GM12878 (cell line): ENCODE measurements at regions not wholly inside any gene's neighbourhood (a gene's known extent, or its start where the extent isn't known, plus 50 kb on each side); places are given as distances from the start of the nearest gene placed in this dataset.
"Not testable (repeated sequence)": the region's sequence is repeated elsewhere in the genome, so short reads cannot be mapped to it uniquely, and the experiment has no call there.

ENCODE experiments used
- ATAC-seq: fragments of 200-7000 bp; cut with Tn5 transposase; 3 replicates; pipeline ENCODE4 v1.9.1; 2020; ENCODE audit warnings: mild to moderate bottlenecking, moderate library complexity
- BruUV-seq: library from RNA; stranded (reverse); fragments of 400-500 nt; replicated peaks from 2 replicates; lab custom pipeline; 2021; lab: Mats Ljungman, UMichigan
- CTCF ChIA-PET: fragments of 300-600 bp; sonication (Branson Sonifier 250); formaldehyde crosslinking; extraction: SDS; loops from one replicate; lab custom pipeline; 2021; ENCODE audit warnings: inconsistent platforms; lab: Yijun Ruan, JAX
- POLR2A ChIA-PET: fragments of 350-600 bp; formaldehyde crosslinking; extraction: SDS; loops from one replicate; lab custom pipeline; 2021; ENCODE audit warnings: inconsistent platforms; lab: Charles Lee
- RAD21 ChIA-PET: fragments of 300-600 bp; sonication (Branson Sonifier 250); formaldehyde crosslinking; loops from one replicate; lab custom pipeline; 2023; ENCODE audit warnings: antibody characterized with exemption; ENCODE audit not compliant: unreplicated experiment; lab: Charles Lee
- SMC1A ChIA-PET: fragments of 300-600 bp; sonication (Branson Sonifier 250); formaldehyde crosslinking; loops from one replicate; lab custom pipeline; 2023; ENCODE audit not compliant: unreplicated experiment, uncharacterized antibody; lab: Charles Lee
- DNase-seq: peaks from one replicate; pipeline ENCODE4 v3.0.0-alpha.2; 2011; ENCODE audit warnings: low read depth, low spot score
- FAIRE-seq: peaks from 3 replicates; lab custom pipeline; 2011; peaks lifted over from hg19 to GRCh38; lab: Jason Lieb, UNC
- H2AFZ ChIP-seq: 2 replicates; pipeline ENCODE4 v1.6.0; 2011; ENCODE audit warnings: low read depth, low read length, control low read depth; ENCODE audit not compliant: control insufficient read depth
- H3K27ac ChIP-seq: 2 replicates; pipeline ENCODE4 v1.5.1; 2011; ENCODE audit warnings: control low read depth; ENCODE audit not compliant: control insufficient read depth, insufficient read depth
- H3K27me3 ChIP-seq, 2 experiments: replicated peaks in 1 of 2; 2 replicates each; pipeline versions ENCODE4 v1.6.0 to v1.6.1; 2011; ENCODE audit warnings: low read length in 1 of 2; ENCODE audit not compliant: control insufficient read depth in 2 of 2, insufficient read depth in 2 of 2
- H3K36me3 ChIP-seq, 2 experiments: 2 replicates each; pipeline ENCODE4 v1.5.1; 2011; ENCODE audit warnings: low read length in 1 of 2; ENCODE audit not compliant: control insufficient read depth in 2 of 2, insufficient read depth in 2 of 2
- H3K4me1 ChIP-seq: 2 replicates; pipeline ENCODE4 v1.6.1; 2011; ENCODE audit warnings: mild to moderate bottlenecking, low read length, moderate library complexity, mixed read lengths; ENCODE audit not compliant: control insufficient read depth, insufficient read depth
- H3K4me2 ChIP-seq: 2 replicates; pipeline ENCODE4 v1.6.0; 2011; ENCODE audit warnings: control low read depth; ENCODE audit not compliant: control insufficient read depth, insufficient read depth
- H3K4me3 ChIP-seq: fragments of 200-600 bp; sonication (generic); 2 replicates; pipeline ENCODE4 v1.5.1; 2016
- H3K79me2 ChIP-seq: 2 replicates; pipeline ENCODE4 v1.6.0; 2011; ENCODE audit warnings: low read length; ENCODE audit not compliant: control insufficient read depth, insufficient read depth
- H3K9ac ChIP-seq: 2 replicates; pipeline ENCODE4 v1.8.0; 2011; ENCODE audit warnings: low read length, control low read depth, mixed read lengths; ENCODE audit not compliant: control insufficient read depth, insufficient read depth
- H3K9me3 ChIP-seq: replicated peaks from 3 replicates; pipeline ENCODE4 v1.5.1; 2011; ENCODE audit warnings: mild to moderate bottlenecking, low read length; ENCODE audit not compliant: control insufficient read depth, insufficient read depth
- H4K20me1 ChIP-seq: 2 replicates; pipeline ENCODE4 v1.6.0; 2011; ENCODE audit not compliant: control insufficient read depth, insufficient read depth
- EP300 ChIP-seq, 2 experiments: fragments of 150-350 bp in 1 of 2; IDR thresholded peaks; 2 replicates each; pipeline ENCODE4 v1.6.1; 2011 to 2012; ENCODE audit warnings: low read depth in 2 of 2, low read length in 2 of 2, borderline replicate concordance in 1 of 2, improper control_type of control experiment in 1 of 2, inconsistent platforms in 1 of 2; ENCODE audit not compliant: control insufficient read depth in 1 of 2
- FOXK2 ChIP-seq: fragments of 450-650 bp; IDR thresholded peaks from 2 replicates; pipeline ENCODE4 v1.6.1; 2017; ENCODE audit warnings: mild to moderate bottlenecking, moderate library complexity
- IKZF2 ChIP-seq, 2 experiments: fragments of 450-650 bp; IDR thresholded peaks; 2 replicates each; pipeline ENCODE4 v1.6.1; 2017; ENCODE audit warnings: mild to moderate bottlenecking in 2 of 2, moderate library complexity in 2 of 2
- ZBTB40 ChIP-seq: fragments of 450-650 bp; IDR thresholded peaks from 2 replicates; pipeline ENCODE4 v1.6.1; 2016; ENCODE audit warnings: mild to moderate bottlenecking, moderate library complexity, borderline replicate concordance
- WGBS: methylation state at CpG from one replicate; pipeline ENCODE4 v1.1.6; 2016; ENCODE audit warnings: low lambda C conversion rate; ENCODE audit not compliant: insufficient replicate concordance, insufficient coverage; ENCODE audit errors: missing lambda C conversion rate; 5-methylcytosine and 5-hydroxymethylcytosine counted together
- in situ Hi-C: fragments of 300-500 bp; cut with MboI; formaldehyde crosslinking; loops from 9 replicates; pipeline ENCODE4 v1.14.3; 2018; ENCODE audit warnings: mixed read lengths
- intact Hi-C: fragments of 100-400 bp; cut with micrococcal nuclease; formaldehyde crosslinking; loops from one replicate; pipeline ENCODE4 v1.14.2; 2022; ENCODE audit not compliant: unreplicated experiment

GRCh38 chr5:104033186-104033585, 470.6 kb upstream of the NUDT12 start:
- in situ Hi-C loops, H3K9me3 ChIP-seq, H3K36me3 ChIP-seq, FAIRE-seq, ATAC-seq, RAD21 ChIA-PET, H3K27ac ChIP-seq, H3K9ac ChIP-seq, BruUV-seq, intact Hi-C loops, SMC1A ChIA-PET, H3K4me3 ChIP-seq, H3K4me1 ChIP-seq, DNase-seq, H4K20me1 ChIP-seq, H3K4me2 ChIP-seq, CTCF ChIA-PET, H2AFZ ChIP-seq, H3K27me3 ChIP-seq, H3K79me2 ChIP-seq, POLR2A ChIA-PET: not testable (repeated sequence)
- WGBS, result 8% methylated on average over 4 of the region's 4 CpGs

GRCh38 chr5:104024538-104024937, 461.9 kb upstream of the NUDT12 start:
- ATAC-seq (no peak), FAIRE-seq (no peak), DNase-seq (no peak)
- ChIA-PET CTCF (interaction anchor here (1.0 kb wide), 1 partner anchor 10 kb away, joined by 4 read pairs; no protein-coding TSS in a partner anchor), SMC1A (no interaction called here), POLR2A (no interaction called here), RAD21 (no interaction called here)
- H3K9me3 ChIP-seq, result no peaks in the 10 kb centered on the region
- H3K4me1 ChIP-seq, result no peaks in the 10 kb centered on the region
- no peak overlapping the region for H3K4me3 ChIP-seq
- in situ Hi-C loops (no loop called here), intact Hi-C loops (no loop called here)
- WGBS, result 0% methylated on average over 5 of the region's 5 CpGs
- H4K20me1 ChIP-seq, result no peaks in the 10 kb centered on the region
- no peak overlapping the region for H3K9ac ChIP-seq
- TF ChIP-seq EP300 (IDR thresholded peaks at IDR 0.05; ENCODE audit: borderline replicate concordance in 1 of 2, control insufficient read depth in 1 of 2, low read depth in 2 of 2, low read length in 2 of 2) (no peak), ZBTB40 (no peak), IKZF2 (IDR thresholded peaks at IDR 0.05) (no peak), FOXK2 (no peak)
- H3K79me2 ChIP-seq, result no peaks in the 10 kb centered on the region
- H3K27me3 ChIP-seq, result no peaks in the 10 kb centered on the region
- no peak overlapping the region for H2AFZ ChIP-seq
- no peak overlapping the region for H3K4me2 ChIP-seq
- H3K27ac ChIP-seq, result no peak overlapping the region
- H3K36me3 ChIP-seq, result no peaks in the 10 kb centered on the region
- no TSS peak for BruUV-seq
